ENCODE measurements at regions not wholly inside any gene's neighbourhood (a gene's known extent, or its start where the extent isn't known, plus 50 kb on each side); places are given as distances from the start of the nearest gene placed in this dataset.
A peak's percentile ranks its signal among the peaks of the same experiment; 100 is the strongest.

DNA sequence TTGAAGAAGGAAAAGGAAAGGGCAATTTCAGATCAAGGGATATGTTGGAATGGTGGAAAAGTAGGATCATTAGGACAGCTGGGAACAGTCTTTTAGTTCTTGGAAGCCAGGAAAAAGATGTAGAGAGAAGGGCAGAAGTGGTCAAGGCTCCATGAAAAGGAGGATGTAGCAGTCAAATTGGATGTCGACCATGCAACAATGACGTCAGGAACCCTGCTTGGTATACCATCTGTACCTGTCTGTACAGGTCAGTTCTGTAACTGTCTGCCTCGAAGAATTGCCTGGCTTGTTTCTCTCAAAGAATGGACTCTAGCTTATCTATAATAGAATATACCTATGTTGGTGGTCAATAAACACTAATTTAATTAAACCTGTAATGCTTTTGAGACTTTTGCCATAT is 157.8 kb upstream of the SGO1 start:
- Histone ChIP-seq H3K27ac (ENCODE audit: extremely low read depth, low read depth, low read length) (no peak overlapping the region), H3K36me3 (ENCODE audit: control insufficient read depth in 2 of 2, insufficient read depth in 1 of 2, low read length in 2 of 2) (no peaks in the 10 kb centered on the region), H3K4me3 (ENCODE audit: low read depth, low read length) (no peak overlapping the region), H3K4me1 (ENCODE audit: control insufficient read depth, insufficient read depth, low read length) (no peaks in the 10 kb centered on the region), H3K9me3 (ENCODE audit: control insufficient read depth, insufficient read depth, low read depth, low read length) (no peaks in the 10 kb centered on the region)
- POLR2A ChIA-PET = no interaction called here
- CTCF ChIA-PET = no interaction called here
- TF ChIP-seq ZNF214 (tag by site-specific recombination; IDR thresholded peaks at IDR 0.05; ENCODE audit: borderline replicate concordance) (no peak), ZNF623 (tag by site-specific recombination; IDR thresholded peaks at IDR 0.05) (no peak), ZNF600 (tag by site-specific recombination; IDR thresholded peaks at IDR 0.05) (no peak), GLIS2 (tag by site-specific recombination; IDR thresholded peaks at IDR 0.05) (no peak), ZNF112 (tag by site-specific recombination; IDR thresholded peaks at IDR 0.05) (no peak), ZNF654 (tag by site-specific recombination; IDR thresholded peaks at IDR 0.05; ENCODE audit: low read depth) (no peak), RBAK (tag by site-specific recombination; IDR thresholded peaks at IDR 0.05) (no peak), ZNF658 (tag by site-specific recombination; IDR thresholded peaks at IDR 0.05) (no peak), ZNF501 (tag by site-specific recombination; IDR thresholded peaks at IDR 0.05) (no peak), ZNF560 (tag by site-specific recombination; IDR thresholded peaks at IDR 0.05; ENCODE audit: borderline replicate concordance) (no peak), ZNF792 (tag by site-specific recombination; IDR thresholded peaks at IDR 0.05) (no peak), ZFP3 (tag by site-specific recombination; IDR thresholded peaks at IDR 0.05; ENCODE audit: low read depth) (no peak)
- TF ChIP-seq, protein P1, sequence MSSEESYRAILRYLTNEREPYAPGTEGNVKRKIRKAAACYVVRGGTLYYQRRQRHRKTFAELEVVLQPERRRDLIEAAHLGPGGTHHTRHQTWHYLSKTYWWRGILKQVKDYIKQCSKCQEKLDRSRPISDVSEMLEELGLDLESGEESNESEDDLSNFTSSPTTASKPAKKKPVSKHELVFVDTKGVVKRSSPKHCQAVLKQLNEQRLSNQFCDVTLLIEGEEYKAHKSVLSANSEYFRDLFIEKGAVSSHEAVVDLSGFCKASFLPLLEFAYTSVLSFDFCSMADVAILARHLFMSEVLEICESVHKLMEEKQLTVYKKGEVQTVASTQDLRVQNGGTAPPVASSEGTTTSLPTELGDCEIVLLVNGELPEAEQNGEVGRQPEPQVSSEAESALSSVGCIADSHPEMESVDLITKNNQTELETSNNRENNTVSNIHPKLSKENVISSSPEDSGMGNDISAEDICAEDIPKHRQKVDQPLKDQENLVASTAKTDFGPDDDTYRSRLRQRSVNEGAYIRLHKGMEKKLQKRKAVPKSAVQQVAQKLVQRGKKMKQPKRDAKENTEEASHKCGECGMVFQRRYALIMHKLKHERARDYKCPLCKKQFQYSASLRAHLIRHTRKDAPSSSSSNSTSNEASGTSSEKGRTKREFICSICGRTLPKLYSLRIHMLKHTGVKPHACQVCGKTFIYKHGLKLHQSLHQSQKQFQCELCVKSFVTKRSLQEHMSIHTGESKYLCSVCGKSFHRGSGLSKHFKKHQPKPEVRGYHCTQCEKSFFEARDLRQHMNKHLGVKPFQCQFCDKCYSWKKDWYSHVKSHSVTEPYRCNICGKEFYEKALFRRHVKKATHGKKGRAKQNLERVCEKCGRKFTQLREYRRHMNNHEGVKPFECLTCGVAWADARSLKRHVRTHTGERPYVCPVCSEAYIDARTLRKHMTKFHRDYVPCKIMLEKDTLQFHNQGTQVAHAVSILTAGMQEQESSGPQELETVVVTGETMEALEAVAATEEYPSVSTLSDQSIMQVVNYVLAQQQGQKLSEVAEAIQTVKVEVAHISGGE (tag by site-specific recombination; conservative IDR thresholded peaks at IDR 0.05; ENCODE audit: low read depth) = no peak
- TF ChIP-seq, protein P2, sequence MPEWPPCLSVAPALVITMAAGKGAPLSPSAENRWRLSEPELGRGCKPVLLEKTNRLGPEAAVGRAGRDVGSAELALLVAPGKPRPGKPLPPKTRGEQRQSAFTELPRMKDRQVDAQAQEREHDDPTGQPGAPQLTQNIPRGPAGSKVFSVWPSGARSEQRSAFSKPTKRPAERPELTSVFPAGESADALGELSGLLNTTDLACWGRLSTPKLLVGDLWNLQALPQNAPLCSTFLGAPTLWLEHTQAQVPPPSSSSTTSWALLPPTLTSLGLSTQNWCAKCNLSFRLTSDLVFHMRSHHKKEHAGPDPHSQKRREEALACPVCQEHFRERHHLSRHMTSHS (tag by site-specific recombination; IDR thresholded peaks at IDR 0.05) = no peak
- TF ChIP-seq, protein P3, sequence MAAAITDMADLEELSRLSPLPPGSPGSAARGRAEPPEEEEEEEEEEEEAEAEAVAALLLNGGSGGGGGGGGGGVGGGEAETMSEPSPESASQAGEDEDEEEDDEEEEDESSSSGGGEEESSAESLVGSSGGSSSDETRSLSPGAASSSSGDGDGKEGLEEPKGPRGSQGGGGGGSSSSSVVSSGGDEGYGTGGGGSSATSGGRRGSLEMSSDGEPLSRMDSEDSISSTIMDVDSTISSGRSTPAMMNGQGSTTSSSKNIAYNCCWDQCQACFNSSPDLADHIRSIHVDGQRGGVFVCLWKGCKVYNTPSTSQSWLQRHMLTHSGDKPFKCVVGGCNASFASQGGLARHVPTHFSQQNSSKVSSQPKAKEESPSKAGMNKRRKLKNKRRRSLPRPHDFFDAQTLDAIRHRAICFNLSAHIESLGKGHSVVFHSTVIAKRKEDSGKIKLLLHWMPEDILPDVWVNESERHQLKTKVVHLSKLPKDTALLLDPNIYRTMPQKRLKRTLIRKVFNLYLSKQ (tag by site-specific recombination; IDR thresholded peaks at IDR 0.05; ENCODE audit: borderline replicate concordance) = no peak

DNA sequence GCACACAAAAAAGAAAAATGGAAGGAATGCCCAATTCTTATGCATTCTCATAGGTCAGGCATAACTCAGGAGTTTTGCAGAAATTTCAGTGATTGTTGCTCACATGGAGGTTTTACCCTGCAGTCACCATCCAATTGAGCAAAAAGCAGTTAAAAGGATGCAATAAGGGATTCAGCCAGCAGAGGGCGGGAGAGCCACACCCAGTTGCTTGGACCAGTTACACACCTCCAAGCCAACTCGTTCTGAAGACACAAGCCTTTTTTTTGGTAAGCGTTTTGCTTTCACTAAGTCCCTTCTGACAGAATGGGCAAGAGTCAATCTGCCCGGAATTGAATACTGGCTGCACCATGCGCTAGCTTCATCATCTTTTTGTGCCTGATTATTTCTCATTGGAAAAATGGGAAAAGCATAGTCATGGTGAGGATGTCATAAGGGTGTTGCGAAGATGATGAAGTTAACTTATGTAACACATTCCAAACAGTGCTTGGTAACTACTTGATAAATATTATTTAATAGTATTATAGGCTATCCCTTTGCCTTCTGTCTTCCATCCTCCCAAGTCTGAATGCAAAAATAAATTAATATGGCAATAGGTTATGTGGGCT is 154.4 kb upstream of the SGO1 start:
- H3K9me3 ChIP-seq (ENCODE audit: control insufficient read depth, insufficient read depth, low read depth, low read length) = no peaks in the 10 kb centered on the region
- no peaks in the 10 kb centered on the region for H3K4me1 ChIP-seq (ENCODE audit: control insufficient read depth, insufficient read depth, low read length)
- no peaks in the 10 kb centered on the region for H3K36me3 ChIP-seq (ENCODE audit: control insufficient read depth in 2 of 2, insufficient read depth in 1 of 2, low read length in 2 of 2)
- no peak overlapping the region for H3K4me3 ChIP-seq (ENCODE audit: low read depth, low read length)
- POLR2A ChIA-PET = no interaction called here
- CTCF ChIA-PET = interaction anchor here (0.5 to 2.1 kb wide), 6 partner anchors 9 to 588 kb away, joined by 3 to 6 read pairs (median 4); no protein-coding TSS in a partner anchor
- H3K27ac ChIP-seq (ENCODE audit: extremely low read depth, low read depth, low read length) = no peak overlapping the region
- TF ChIP-seq ZNF701 (tag by site-specific recombination; IDR thresholded peaks at IDR 0.05) (no peak), ZNF221 (tag by site-specific recombination; IDR thresholded peaks at IDR 0.05; ENCODE audit: borderline replicate concordance) (no peak), ZNF175 (tag by site-specific recombination; IDR thresholded peaks at IDR 0.05) (no peak), ZNF792 (tag by site-specific recombination; IDR thresholded peaks at IDR 0.05) (no peak), KLF9 (tag by site-specific recombination; IDR thresholded peaks at IDR 0.05; ENCODE audit: low read depth) (peak; percentile 52), ZNF654 (tag by site-specific recombination; IDR thresholded peaks at IDR 0.05; ENCODE audit: low read depth) (peak; percentile 81), SCRT2 (tag by site-specific recombination; IDR thresholded peaks at IDR 0.05) (no peak), ZNF239 (tag by site-specific recombination; IDR thresholded peaks at IDR 0.05) (no peak), ZNF114 (tag by site-specific recombination; IDR thresholded peaks at IDR 0.05) (no peak), ZNF660 (tag by site-specific recombination; IDR thresholded peaks at IDR 0.05) (no peak), RBAK (tag by site-specific recombination; IDR thresholded peaks at IDR 0.05) (no peak), TCF7L2 (IDR thresholded peaks at IDR 0.05; ENCODE audit: borderline replicate concordance, low read depth, low read length) (no peak), ZNF132 (tag by site-specific recombination; IDR thresholded peaks at IDR 0.05; ENCODE audit: borderline replicate concordance) (no peak)
- TF ChIP-seq, protein P4, sequence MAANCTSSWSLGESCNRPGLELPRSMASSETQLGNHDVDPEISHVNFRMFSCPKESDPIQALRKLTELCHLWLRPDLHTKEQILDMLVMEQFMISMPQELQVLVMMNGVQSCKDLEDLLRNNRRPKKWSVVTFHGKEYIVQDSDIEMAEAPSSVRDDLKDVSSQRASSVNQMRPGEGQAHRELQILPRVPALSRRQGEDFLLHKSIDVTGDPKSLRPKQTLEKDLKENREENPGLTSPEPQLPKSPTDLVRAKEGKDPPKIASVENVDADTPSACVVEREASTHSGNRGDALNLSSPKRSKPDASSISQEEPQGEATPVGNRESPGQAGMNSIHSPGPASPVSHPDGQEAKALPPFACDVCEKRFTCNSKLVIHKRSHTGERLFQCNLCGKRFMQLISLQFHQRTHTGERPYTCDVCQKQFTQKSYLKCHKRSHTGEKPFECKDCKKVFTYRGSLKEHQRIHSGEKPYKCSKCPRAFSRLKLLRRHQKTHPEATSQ (tag by site-specific recombination; IDR thresholded peaks at IDR 0.05) = no peak
- TF ChIP-seq, protein P5, sequence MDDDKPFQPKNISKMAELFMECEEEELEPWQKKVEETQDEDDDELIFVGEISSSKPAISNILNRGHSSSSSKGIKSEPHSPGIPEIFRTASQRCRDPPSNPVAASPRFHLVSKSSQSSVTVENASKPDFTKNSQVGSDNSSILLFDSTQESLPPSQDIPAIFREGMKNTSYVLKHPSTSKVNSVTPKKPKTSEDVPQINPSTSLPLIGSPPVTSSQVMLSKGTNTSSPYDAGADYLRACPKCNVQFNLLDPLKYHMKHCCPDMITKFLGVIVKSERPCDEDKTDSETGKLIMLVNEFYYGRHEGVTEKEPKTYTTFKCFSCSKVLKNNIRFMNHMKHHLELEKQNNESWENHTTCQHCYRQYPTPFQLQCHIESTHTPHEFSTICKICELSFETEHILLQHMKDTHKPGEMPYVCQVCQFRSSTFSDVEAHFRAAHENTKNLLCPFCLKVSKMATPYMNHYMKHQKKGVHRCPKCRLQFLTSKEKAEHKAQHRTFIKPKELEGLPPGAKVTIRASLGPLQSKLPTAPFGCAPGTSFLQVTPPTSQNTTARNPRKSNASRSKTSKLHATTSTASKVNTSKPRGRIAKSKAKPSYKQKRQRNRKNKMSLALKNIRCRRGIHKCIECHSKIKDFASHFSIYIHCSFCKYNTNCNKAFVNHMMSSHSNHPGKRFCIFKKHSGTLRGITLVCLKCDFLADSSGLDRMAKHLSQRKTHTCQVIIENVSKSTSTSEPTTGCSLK (tag by site-specific recombination; IDR thresholded peaks at IDR 0.05) = no peak
